ENCODE measurements at regions not wholly inside any gene's neighbourhood (a gene's known extent, or its start where the extent isn't known, plus 50 kb on each side); places are given as distances from the start of the nearest gene placed in this dataset.

GRCh38 chr6:71375676-71376075 is 87.1 kb downstream of the OGFRL1 start:
- TF ChIP-seq TOX (CRISPR knock-in tag; IDR thresholded peaks at IDR 0.05; ENCODE audit: borderline replicate concordance) (no peak), CSDC2 (CRISPR knock-in tag; IDR thresholded peaks at IDR 0.05) (no peak), ZFP3 (CRISPR knock-in tag; IDR thresholded peaks at IDR 0.05) (no peak), ISL1 (CRISPR knock-in tag; IDR thresholded peaks at IDR 0.05) (no peak), PPARA (CRISPR knock-in tag; IDR thresholded peaks at IDR 0.05; ENCODE audit: borderline replicate concordance) (no peak), SNAI2 (CRISPR knock-in tag; IDR thresholded peaks at IDR 0.05) (no peak), CREB5 (CRISPR knock-in tag; IDR thresholded peaks at IDR 0.05; ENCODE audit: low read depth) (no peak), RARB (CRISPR knock-in tag; IDR thresholded peaks at IDR 0.05) (no peak), BACH2 (CRISPR knock-in tag; IDR thresholded peaks at IDR 0.05; ENCODE audit: borderline replicate concordance) (no peak), PATZ1 (CRISPR knock-in tag; IDR thresholded peaks at IDR 0.05; ENCODE audit: borderline replicate concordance) (no peak), ZNF70 (CRISPR knock-in tag; IDR thresholded peaks at IDR 0.05) (no peak)
- no peak for ATAC-seq

GRCh38 chr6:71376830-71377229 is 88.2 kb downstream of the OGFRL1 start:
- no peak for ATAC-seq

More at GRCh38 chr6:71376830-71377229, 88.2 kb downstream of the OGFRL1 start:
- no peak for TF ChIP-seq ISL1 (CRISPR knock-in tag; IDR thresholded peaks at IDR 0.05)
- TF ChIP-seq CSRNP3 (CRISPR knock-in tag; IDR thresholded peaks at IDR 0.05) = no peak
- no peak for TF ChIP-seq ARNTL (CRISPR knock-in tag; IDR thresholded peaks at IDR 0.05; ENCODE audit: borderline replicate concordance, low read depth)
- no peak for TF ChIP-seq BACH2 (CRISPR knock-in tag; IDR thresholded peaks at IDR 0.05; ENCODE audit: borderline replicate concordance)
- no peak for TF ChIP-seq GLIS3 (CRISPR knock-in tag; IDR thresholded peaks at IDR 0.05)
- no peak for TF ChIP-seq ZNF70 (CRISPR knock-in tag; IDR thresholded peaks at IDR 0.05)
- TF ChIP-seq PATZ1 (CRISPR knock-in tag; IDR thresholded peaks at IDR 0.05; ENCODE audit: borderline replicate concordance) = no peak
- no peak for TF ChIP-seq TOX (CRISPR knock-in tag; IDR thresholded peaks at IDR 0.05; ENCODE audit: borderline replicate concordance)
- no peak for TF ChIP-seq CSDC2 (CRISPR knock-in tag; IDR thresholded peaks at IDR 0.05)
- no peak for TF ChIP-seq SNAI2 (CRISPR knock-in tag; IDR thresholded peaks at IDR 0.05)
- no peak for TF ChIP-seq TSHZ2 (CRISPR knock-in tag; IDR thresholded peaks at IDR 0.05)
- no peak for TF ChIP-seq TCF4 (CRISPR knock-in tag; IDR thresholded peaks at IDR 0.05; ENCODE audit: borderline replicate concordance)
- no peak for TF ChIP-seq ZFP30 (CRISPR knock-in tag; IDR thresholded peaks at IDR 0.05)
- TF ChIP-seq RARB (CRISPR knock-in tag; IDR thresholded peaks at IDR 0.05) = no peak
- no peak for TF ChIP-seq CREB5 (CRISPR knock-in tag; IDR thresholded peaks at IDR 0.05; ENCODE audit: low read depth)
- no peak for TF ChIP-seq ZNF565 (CRISPR knock-in tag; conservative IDR thresholded peaks at IDR 0.05; ENCODE audit: low read depth)
- no peak for TF ChIP-seq POU6F1 (CRISPR knock-in tag; IDR thresholded peaks at IDR 0.05; ENCODE audit: borderline replicate concordance, low read depth)
- no peak for TF ChIP-seq ESRRG (CRISPR knock-in tag; IDR thresholded peaks at IDR 0.05)
- no peak for TF ChIP-seq ZFP3 (CRISPR knock-in tag; IDR thresholded peaks at IDR 0.05)

Measured in SK-N-SH treated with all-trans-retinoic acid at 6 μM for 48 hours (cell line).